ENCODE measurements at regions not wholly inside any gene's neighbourhood (a gene's known extent, or its start where the extent isn't known, plus 50 kb on each side); places are given as distances from the start of the nearest gene placed in this dataset.
"Not testable (repeated sequence)": the region's sequence is repeated elsewhere in the genome, so short reads cannot be mapped to it uniquely, and the experiment has no call there.

GRCh38 chr18:15003636-15004269 lies 255.8 kb downstream of the ANKRD30B start:
- TF ChIP-seq, protein P1, sequence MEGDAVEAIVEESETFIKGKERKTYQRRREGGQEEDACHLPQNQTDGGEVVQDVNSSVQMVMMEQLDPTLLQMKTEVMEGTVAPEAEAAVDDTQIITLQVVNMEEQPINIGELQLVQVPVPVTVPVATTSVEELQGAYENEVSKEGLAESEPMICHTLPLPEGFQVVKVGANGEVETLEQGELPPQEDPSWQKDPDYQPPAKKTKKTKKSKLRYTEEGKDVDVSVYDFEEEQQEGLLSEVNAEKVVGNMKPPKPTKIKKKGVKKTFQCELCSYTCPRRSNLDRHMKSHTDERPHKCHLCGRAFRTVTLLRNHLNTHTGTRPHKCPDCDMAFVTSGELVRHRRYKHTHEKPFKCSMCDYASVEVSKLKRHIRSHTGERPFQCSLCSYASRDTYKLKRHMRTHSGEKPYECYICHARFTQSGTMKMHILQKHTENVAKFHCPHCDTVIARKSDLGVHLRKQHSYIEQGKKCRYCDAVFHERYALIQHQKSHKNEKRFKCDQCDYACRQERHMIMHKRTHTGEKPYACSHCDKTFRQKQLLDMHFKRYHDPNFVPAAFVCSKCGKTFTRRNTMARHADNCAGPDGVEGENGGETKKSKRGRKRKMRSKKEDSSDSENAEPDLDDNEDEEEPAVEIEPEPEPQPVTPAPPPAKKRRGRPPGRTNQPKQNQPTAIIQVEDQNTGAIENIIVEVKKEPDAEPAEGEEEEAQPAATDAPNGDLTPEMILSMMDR (IDR thresholded peaks at IDR 0.05) = not testable (repeated sequence)
- not testable (repeated sequence) for TF ChIP-seq EP300 (IDR thresholded peaks at IDR 0.05; ENCODE audit: low read depth); POLR2A (IDR thresholded peaks at IDR 0.05)
